SKM-1 treated with dmso at 0.1 percent for 144 hours (cell line): ENCODE measurements at regions not wholly inside any gene's neighbourhood (a gene's known extent, or its start where the extent isn't known, plus 50 kb on each side); places are given as distances from the start of the nearest gene placed in this dataset.
"Not testable (repeated sequence)": the region's sequence is repeated elsewhere in the genome, so short reads cannot be mapped to it uniquely, and the experiment has no call there.

ENCODE experiments used
- DNase-seq: peaks from one replicate; lab custom pipeline; 2025; ENCODE audit not compliant: unreplicated experiment; lab: John Stamatoyannopoulos, UW

DNA sequence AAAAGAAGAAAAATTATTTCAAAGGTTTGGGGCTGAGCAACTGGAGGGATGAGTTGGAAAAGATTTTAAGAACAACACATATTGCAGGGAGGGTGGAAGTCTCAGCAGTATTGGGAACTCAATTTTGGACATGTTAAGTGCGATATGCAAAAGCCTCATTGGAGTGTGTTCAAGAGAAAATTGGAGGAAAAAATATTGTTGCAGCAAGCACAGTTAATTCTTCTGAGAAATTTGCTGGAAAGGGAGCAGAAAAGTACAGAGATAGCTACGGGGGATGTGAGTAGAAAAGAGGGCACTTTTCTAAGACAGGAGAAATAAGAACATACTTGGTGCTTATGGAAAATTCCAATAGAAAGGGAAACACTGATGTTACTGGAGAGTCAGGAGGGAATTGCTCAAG is 59.8 kb upstream of the MAGI2 start:
- DNase-seq, result no peak

- DNase-seq, result no peak
Measured at GRCh38 chr7:79512261-79512660, 58.8 kb upstream of the MAGI2 start.

GRCh38 chr7:79511056-79511455 is 57.6 kb upstream of the MAGI2 start:
- DNase-seq, result not testable (repeated sequence)

DNA sequence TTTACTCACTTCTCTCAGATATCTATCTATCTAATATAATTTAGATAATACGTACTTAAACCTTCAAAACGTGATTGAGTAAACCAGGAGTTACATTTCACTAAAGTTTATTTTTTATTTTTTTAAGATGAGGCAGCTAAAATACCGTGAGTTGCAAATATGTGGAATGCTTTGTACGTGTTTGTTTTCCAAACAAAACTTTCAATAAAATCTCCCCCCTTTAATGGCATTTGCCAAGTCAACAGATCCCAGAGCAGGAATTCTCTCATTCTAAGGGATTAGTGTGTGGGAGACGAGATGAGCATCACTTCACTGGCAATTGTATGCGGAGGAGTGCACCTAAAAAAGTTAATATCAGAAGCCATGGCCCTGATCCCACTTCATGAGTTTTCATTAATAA is 53.7 kb upstream of the MAGI2 start:
- no peak for DNase-seq

GRCh38 chr7:79506481-79506880 is 53.0 kb upstream of the MAGI2 start:
- DNase-seq, result no peak

DNA sequence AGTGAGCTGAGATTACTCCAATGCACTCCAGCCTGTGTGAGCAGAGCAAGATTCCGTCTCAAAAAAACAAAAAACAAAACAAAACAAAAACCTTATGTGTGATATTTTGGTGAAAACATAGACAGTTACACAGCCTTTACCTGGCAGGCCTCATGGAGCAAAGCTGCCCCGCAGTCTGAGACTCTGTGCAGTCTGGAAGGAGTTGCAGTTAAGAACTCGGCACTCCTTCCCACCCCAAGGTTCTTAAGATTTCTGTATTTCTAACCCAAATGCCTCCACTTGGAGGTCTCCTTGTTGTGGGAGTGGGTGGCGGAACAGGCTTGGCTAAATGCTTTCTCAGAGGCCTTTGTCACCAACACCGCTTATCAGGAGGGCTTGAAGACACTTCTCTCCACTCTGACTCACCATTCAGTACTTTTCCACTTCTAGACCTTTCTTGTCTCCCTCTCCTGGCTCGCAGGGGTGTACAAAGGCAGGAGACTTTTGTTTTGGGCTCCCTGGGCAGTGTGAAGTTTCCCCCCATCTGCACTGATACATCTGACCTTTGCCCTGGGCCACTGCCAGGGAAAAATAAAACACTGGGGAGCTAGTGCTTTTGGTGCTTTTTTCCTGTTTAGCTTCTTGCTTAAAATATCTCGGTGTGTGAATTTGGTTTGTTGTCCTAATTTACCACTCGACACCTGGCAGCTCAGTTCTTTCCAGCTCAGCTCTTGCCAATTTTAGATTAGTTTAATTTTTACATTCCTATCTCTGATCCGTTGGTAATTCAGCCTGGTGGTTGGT is 51.3 kb upstream of the MAGI2 start:
- no peak for DNase-seq
